ENCODE measurements at regions not wholly inside any gene's neighbourhood (a gene's known extent, or its start where the extent isn't known, plus 50 kb on each side); places are given as distances from the start of the nearest gene placed in this dataset.

DNA sequence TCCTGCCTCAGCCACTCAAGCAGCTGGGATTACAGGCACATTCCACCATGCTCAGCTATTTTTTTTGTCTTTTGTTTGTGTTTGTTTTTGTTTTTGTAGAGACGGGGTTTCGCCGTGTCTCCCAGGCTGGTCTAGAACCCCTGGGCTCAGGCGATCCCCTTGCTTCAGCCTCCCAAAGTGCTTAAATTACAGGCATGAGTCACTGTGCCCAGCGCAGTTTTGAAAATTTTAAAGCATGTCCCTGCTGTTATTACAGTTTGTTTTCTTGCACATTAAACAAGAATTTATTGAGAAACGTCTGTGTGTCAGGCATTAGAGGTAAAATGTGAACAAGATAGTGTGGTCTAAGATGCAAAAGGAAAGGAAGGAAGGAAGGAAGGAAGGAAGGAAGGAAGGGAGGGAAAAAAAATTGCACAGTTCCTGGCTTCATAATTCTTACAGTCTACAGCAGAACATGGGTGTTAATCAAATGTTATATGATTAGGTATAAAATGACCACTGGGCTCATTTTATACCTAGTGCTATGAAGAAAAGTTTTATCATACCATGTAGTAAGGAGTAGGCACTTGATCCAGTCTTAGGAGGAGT lies 205.4 kb downstream of the SNX18 start:
- TF ChIP-seq, protein P1, sequence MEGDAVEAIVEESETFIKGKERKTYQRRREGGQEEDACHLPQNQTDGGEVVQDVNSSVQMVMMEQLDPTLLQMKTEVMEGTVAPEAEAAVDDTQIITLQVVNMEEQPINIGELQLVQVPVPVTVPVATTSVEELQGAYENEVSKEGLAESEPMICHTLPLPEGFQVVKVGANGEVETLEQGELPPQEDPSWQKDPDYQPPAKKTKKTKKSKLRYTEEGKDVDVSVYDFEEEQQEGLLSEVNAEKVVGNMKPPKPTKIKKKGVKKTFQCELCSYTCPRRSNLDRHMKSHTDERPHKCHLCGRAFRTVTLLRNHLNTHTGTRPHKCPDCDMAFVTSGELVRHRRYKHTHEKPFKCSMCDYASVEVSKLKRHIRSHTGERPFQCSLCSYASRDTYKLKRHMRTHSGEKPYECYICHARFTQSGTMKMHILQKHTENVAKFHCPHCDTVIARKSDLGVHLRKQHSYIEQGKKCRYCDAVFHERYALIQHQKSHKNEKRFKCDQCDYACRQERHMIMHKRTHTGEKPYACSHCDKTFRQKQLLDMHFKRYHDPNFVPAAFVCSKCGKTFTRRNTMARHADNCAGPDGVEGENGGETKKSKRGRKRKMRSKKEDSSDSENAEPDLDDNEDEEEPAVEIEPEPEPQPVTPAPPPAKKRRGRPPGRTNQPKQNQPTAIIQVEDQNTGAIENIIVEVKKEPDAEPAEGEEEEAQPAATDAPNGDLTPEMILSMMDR (IDR thresholded peaks at IDR 0.05) = no peak
- TF ChIP-seq EZH2phosphoT487 (IDR thresholded peaks at IDR 0.05; ENCODE audit: borderline replicate concordance, low read depth) (no peak), ZBTB33 (IDR thresholded peaks at IDR 0.05; ENCODE audit: borderline replicate concordance, low read depth) (no peak), NRF1 (IDR thresholded peaks at IDR 0.05; ENCODE audit: low read depth, low read length) (no peak), REST (IDR thresholded peaks at IDR 0.05; ENCODE audit: low read depth, low read length) (no peak), POLR2AphosphoS5 (IDR thresholded peaks at IDR 0.05; ENCODE audit: low read depth, low read length) (no peak), TAF1 (IDR thresholded peaks at IDR 0.05; ENCODE audit: borderline replicate concordance, low read depth, low read length) (no peak), MXI1 (IDR thresholded peaks at IDR 0.05; ENCODE audit: low read depth, low read length) (no peak), TEAD4 (IDR thresholded peaks at IDR 0.05; ENCODE audit: borderline replicate concordance, insufficient read depth) (no peak), EP300 (IDR thresholded peaks at IDR 0.05; ENCODE audit: borderline replicate concordance in 1 of 2, low read depth in 1 of 2, low read length in 1 of 2) (no peak), CHD2 (IDR thresholded peaks at IDR 0.05; ENCODE audit: low read length, partially characterized antibody) (no peak)

Measured in SK-N-SH (cell line).